ENCODE measurements at regions not wholly inside any gene's neighbourhood (a gene's known extent, or its start where the extent isn't known, plus 50 kb on each side); places are given as distances from the start of the nearest gene placed in this dataset.
"Not testable (repeated sequence)": the region's sequence is repeated elsewhere in the genome, so short reads cannot be mapped to it uniquely, and the experiment has no call there.

- in situ Hi-C loops (cut with MboI; ENCODE audit: low pct_ligation_motif_present in 1 of 4, low pct_unique_long_range_greater_than_20kb in 1 of 4, low sequenced_read_pairs in 3 of 4), result no loop called here
- H3K9me3 ChIP-seq, result no peaks in the 10 kb centered on the region
- no peak overlapping the region for H3K4me3 ChIP-seq
- H3K27ac ChIP-seq, result no peak overlapping the region
- H3K27me3 ChIP-seq, result no peaks in the 10 kb centered on the region
- DNase-seq, result no peak
- TF ChIP-seq POLR2A (IDR thresholded peaks at IDR 0.05), result no peak
- no peak for TF ChIP-seq CTCF (IDR thresholded peaks at IDR 0.05)
- no peak for TF ChIP-seq POLR2AphosphoS5 (IDR thresholded peaks at IDR 0.05)
- TF ChIP-seq EP300 (IDR thresholded peaks at IDR 0.05; ENCODE audit: low read depth), result no peak
- WGBS, 2 donors (ENCODE audit: low coverage in 1 of 2), result 80 to 96% methylated on average over 1 to 6 of the region's 6 CpGs
- H3K36me3 ChIP-seq, result no peaks in the 10 kb centered on the region
- intact Hi-C loops (cut with DNase I; ENCODE audit: low total_unique reads), result no loop called here
- H3K4me1 ChIP-seq, result peaks cover 0 to 6% (median 5%) of the 10 kb centered on the region in 4 donors
Observed at GRCh38 chr18:39450958-39451357, 1885.4 kb upstream of the CELF4 start.

GRCh38 chr18:39449566-39449965 lies 1884.0 kb upstream of the CELF4 start:
- H3K27ac ChIP-seq, result no peak overlapping the region
- no peak for TF ChIP-seq CTCF (IDR thresholded peaks at IDR 0.05)
- no peak for TF ChIP-seq EP300 (IDR thresholded peaks at IDR 0.05; ENCODE audit: low read depth)
- TF ChIP-seq POLR2AphosphoS5 (IDR thresholded peaks at IDR 0.05), result no peak
- no peak for TF ChIP-seq POLR2A (IDR thresholded peaks at IDR 0.05)
- no peaks in the 10 kb centered on the region for H3K27me3 ChIP-seq
- intact Hi-C loops (cut with DNase I; ENCODE audit: low total_unique reads), result no loop called here
- in situ Hi-C loops (cut with MboI; ENCODE audit: low pct_ligation_motif_present in 1 of 4, low pct_unique_long_range_greater_than_20kb in 1 of 4, low sequenced_read_pairs in 3 of 4), result no loop called here
- H3K4me1 ChIP-seq, result peaks cover 0 to 6% (median 5%) of the 10 kb centered on the region in 4 donors
- H3K4me3 ChIP-seq, result no peak overlapping the region
- DNase-seq, result no peak
- H3K36me3 ChIP-seq, result no peaks in the 10 kb centered on the region
- no peaks in the 10 kb centered on the region for H3K9me3 ChIP-seq
- 72 to 73% methylated on average over 3 of the region's 3 CpGs for WGBS, 2 donors (ENCODE audit: low coverage in 1 of 2)

- 48 to 55% methylated on average over 1 of the region's 1 CpG for WGBS, 2 donors (ENCODE audit: low coverage in 1 of 2)
Observed at GRCh38 chr18:39448942-39449341, 1883.3 kb upstream of the CELF4 start.

GRCh38 chr18:39444957-39445356 lies 1879.4 kb upstream of the CELF4 start:
- in situ Hi-C loops (cut with MboI; ENCODE audit: low pct_ligation_motif_present in 1 of 4, low pct_unique_long_range_greater_than_20kb in 1 of 4, low sequenced_read_pairs in 3 of 4); H3K9me3 ChIP-seq; intact Hi-C loops (cut with DNase I; ENCODE audit: low total_unique reads); H3K27me3 ChIP-seq; H3K27ac ChIP-seq; H3K4me1 ChIP-seq; DNase-seq; H3K4me3 ChIP-seq; H3K36me3 ChIP-seq: not testable (repeated sequence)
- 84 to 95% methylated on average over 2 of the region's 2 CpGs for WGBS, 2 donors (ENCODE audit: low coverage in 1 of 2)

More at GRCh38 chr18:39448942-39449341, 1883.3 kb upstream of the CELF4 start:
- no peak for DNase-seq
- H3K27ac ChIP-seq, result no peak overlapping the region
- intact Hi-C loops (cut with DNase I; ENCODE audit: low total_unique reads) (no loop called here), in situ Hi-C loops (cut with MboI; ENCODE audit: low pct_ligation_motif_present in 1 of 4, low pct_unique_long_range_greater_than_20kb in 1 of 4, low sequenced_read_pairs in 3 of 4) (no loop called here)
- no peaks in the 10 kb centered on the region for H3K36me3 ChIP-seq
- no peak for TF ChIP-seq CTCF (IDR thresholded peaks at IDR 0.05)
- TF ChIP-seq POLR2A (IDR thresholded peaks at IDR 0.05), result no peak
- TF ChIP-seq POLR2AphosphoS5 (IDR thresholded peaks at IDR 0.05), result no peak
- no peak for TF ChIP-seq EP300 (IDR thresholded peaks at IDR 0.05; ENCODE audit: low read depth)
- H3K4me1 ChIP-seq, result peaks cover 0 to 6% (median 5%) of the 10 kb centered on the region in 4 donors
- H3K9me3 ChIP-seq, result no peaks in the 10 kb centered on the region
- H3K27me3 ChIP-seq, result no peaks in the 10 kb centered on the region
- no peak overlapping the region for H3K4me3 ChIP-seq

- no peak for DNase-seq
- no peak for TF ChIP-seq CTCF (IDR thresholded peaks at IDR 0.05)
- no peak for TF ChIP-seq POLR2AphosphoS5 (IDR thresholded peaks at IDR 0.05)
- no peak for TF ChIP-seq POLR2A (IDR thresholded peaks at IDR 0.05)
- no peak for TF ChIP-seq EP300 (IDR thresholded peaks at IDR 0.05; ENCODE audit: low read depth)
- 69 to 76% methylated on average over 2 of the region's 2 CpGs for WGBS, 2 donors (ENCODE audit: low coverage in 1 of 2)
- no peaks in the 10 kb centered on the region for H3K9me3 ChIP-seq
- intact Hi-C loops (cut with DNase I; ENCODE audit: low total_unique reads) (no loop called here), in situ Hi-C loops (cut with MboI; ENCODE audit: low pct_ligation_motif_present in 1 of 4, low pct_unique_long_range_greater_than_20kb in 1 of 4, low sequenced_read_pairs in 3 of 4) (no loop called here)
- no peak overlapping the region for H3K27ac ChIP-seq
- no peaks in the 10 kb centered on the region for H3K4me1 ChIP-seq
- H3K36me3 ChIP-seq, result no peaks in the 10 kb centered on the region
- H3K4me3 ChIP-seq, result no peak overlapping the region
- H3K27me3 ChIP-seq, result no peaks in the 10 kb centered on the region
Observed at GRCh38 chr18:39441648-39442047, 1876.0 kb upstream of the CELF4 start.
